ENCODE measurements at regions not wholly inside any gene's neighbourhood (a gene's known extent, or its start where the extent isn't known, plus 50 kb on each side); places are given as distances from the start of the nearest gene placed in this dataset.

DNA sequence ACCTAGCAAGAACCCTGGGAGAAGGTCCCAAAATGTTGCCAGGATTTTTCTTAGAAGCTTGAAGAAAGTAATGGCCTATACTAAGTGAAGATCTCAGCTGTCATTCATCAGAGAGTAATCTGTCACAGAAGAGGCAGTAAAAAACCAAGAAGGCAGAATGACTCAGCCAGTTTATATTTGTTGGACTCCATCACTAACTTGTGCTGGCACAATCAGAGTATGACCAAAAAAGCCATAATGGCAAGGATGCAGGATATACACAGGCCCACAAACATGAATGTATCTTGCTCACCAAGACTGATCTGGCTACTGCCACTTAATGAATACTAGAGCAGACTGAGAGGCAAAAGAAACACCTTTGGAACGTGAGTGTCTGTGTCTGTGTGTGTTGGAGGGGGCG is 104.0 kb upstream of the POU5F2 start:
- Histone ChIP-seq H2AFZ (ENCODE audit: low read length) (no peak overlapping the region), H3K36me3 (ENCODE audit: control insufficient read depth in 2 of 4, insufficient read depth in 4 of 4, low read length in 3 of 4) (no peaks in the 10 kb centered on the region), H3K23me2 (ENCODE audit: low read depth, low read length) (no peaks in the 10 kb centered on the region), H2BK120ac (replicated peaks; ENCODE audit: low read depth, low read length) (no peak overlapping the region), H3K4ac (replicated peaks; ENCODE audit: insufficient read length, low read depth, low read length) (no peak overlapping the region), H3K14ac (ENCODE audit: insufficient read length) (no peak overlapping the region), H3K27ac (ENCODE audit: low read depth, low read length) (no peak overlapping the region), H2BK20ac (ENCODE audit: low read length) (no peak overlapping the region), H3K23ac (ENCODE audit: insufficient read length) (no peak overlapping the region), H3K4me1 (replicated peaks in 1 of 4; ENCODE audit: control insufficient read depth in 3 of 4, insufficient read depth in 4 of 4, low read length in 3 of 4) (no peaks in the 10 kb centered on the region), H2BK5ac (ENCODE audit: low read depth, low read length) (no peak overlapping the region), H3K9me3 (ENCODE audit: insufficient read depth in 2 of 2, low read depth in 1 of 2, low read length in 1 of 2) (no peaks in the 10 kb centered on the region; a peak in 1 of 4 replicates), H3K18ac (ENCODE audit: extremely low read depth, low read length) (no peak overlapping the region), H3K56ac (replicated peaks; ENCODE audit: insufficient read length, low read depth, low read length) (no peak overlapping the region), H3K27me3 (replicated peaks in 1 of 4; ENCODE audit: control insufficient read depth in 3 of 4, extremely low read depth in 1 of 4, insufficient read depth in 3 of 4, low read length in 3 of 4) (no peaks in the 10 kb centered on the region), H3K79me2 (ENCODE audit: control insufficient read depth in 1 of 2, insufficient read depth in 2 of 2, low read length in 2 of 2) (no peaks in the 10 kb centered on the region), H3K79me1 (ENCODE audit: low read depth, low read length) (no peaks in the 10 kb centered on the region), H2BK12ac (ENCODE audit: low read depth, low read length) (no peak overlapping the region), H2BK15ac (ENCODE audit: low read length) (no peak overlapping the region), H3K4me3 (ENCODE audit: extremely low read depth in 1 of 4, insufficient read depth in 2 of 4, low read depth in 3 of 4, low read length in 4 of 4) (no peak overlapping the region), H4K8ac (ENCODE audit: extremely low read depth, insufficient read depth, low read length) (no peak overlapping the region), H4K91ac (replicated peaks; ENCODE audit: insufficient read length, low read length) (no peak overlapping the region), H4K5ac (ENCODE audit: insufficient read length, low read depth, low read length) (no peak overlapping the region), H3K9ac (replicated peaks in 1 of 4; ENCODE audit: extremely low read depth in 1 of 4, low read depth in 3 of 4, low read length in 3 of 4) (no peak overlapping the region), H3K4me2 (ENCODE audit: insufficient read depth in 1 of 2, low read depth in 2 of 2, low read length in 2 of 2) (no peak overlapping the region), H2AK5ac (ENCODE audit: low read depth, low read length) (no peak overlapping the region), H4K20me1 (replicated peaks in 1 of 2; ENCODE audit: control insufficient read depth in 1 of 2, insufficient read depth in 2 of 2, low read length in 2 of 2) (no peaks in the 10 kb centered on the region)
- FAIRE-seq (no peak), DNase-seq (ENCODE audit: low read depth in 1 of 2, low spot score in 2 of 2) (no peak)
- 84% methylated on average over 2 of the region's 2 CpGs; no CpG with 5 or more reads in 1 of the 2 experiments for WGBS, 2 experiments (ENCODE audit: extremely low coverage in 1 of 2, insufficient coverage in 1 of 2, insufficient read length in 1 of 2, insufficient replicate concordance in 2 of 2, low coverage in 1 of 2, low lambda C conversion rate in 2 of 2, missing lambda C conversion rate in 1 of 2)
- CTCF ChIA-PET (ENCODE audit: partially characterized antibody) = interaction anchor here (1.1 to 2.1 kb wide), 3 partner anchors 13 to 44 kb away, joined by 4 to 5 read pairs (median 5); no protein-coding TSS in a partner anchor
- POLR2A ChIA-PET (ENCODE audit: partially characterized antibody) = no interaction called here
- TF ChIP-seq RAD21 (IDR thresholded peaks at IDR 0.05 in 1 of 2, conservative IDR thresholded peaks at IDR 0.05 in 1 of 2; ENCODE audit: low read depth in 2 of 2, low read length in 2 of 2) (no peak), POLR2A (IDR thresholded peaks at IDR 0.05; ENCODE audit: control extremely low read depth in 1 of 2, low read depth in 2 of 2, low read length in 2 of 2) (no peak), EGR1 (IDR thresholded peaks at IDR 0.05; ENCODE audit: borderline replicate concordance, low read depth, low read length) (no peak), CBX8 (IDR thresholded peaks at IDR 0.05; ENCODE audit: borderline replicate concordance, low read depth, low read length) (no peak), PHF8 (conservative IDR thresholded peaks at IDR 0.05; ENCODE audit: low read depth, low read length) (no peak), YY1 (IDR thresholded peaks at IDR 0.05; ENCODE audit: low read depth, low read length) (no peak), CEBPB (IDR thresholded peaks at IDR 0.05; ENCODE audit: low read depth, low read length) (no peak), EP300 (IDR thresholded peaks at IDR 0.05; ENCODE audit: borderline replicate concordance in 1 of 2, low read depth in 2 of 2, low read length in 2 of 2) (no peak), BACH1 (IDR thresholded peaks at IDR 0.05; ENCODE audit: low read length) (no peak), TBP (IDR thresholded peaks at IDR 0.05; ENCODE audit: low read depth, low read length) (no peak), TAF7 (optimal IDR thresholded peaks at IDR 0.05; ENCODE audit: borderline replicate concordance, low read depth, low read length) (no peak), E2F6 (IDR thresholded peaks at IDR 0.05) (no peak), SAP30 (IDR thresholded peaks at IDR 0.05; ENCODE audit: insufficient read depth, insufficient replicate concordance, low read length) (no peak)

Measured in H1 (cell line).